Activated T-helper 1 cell treated with anti-CD3 and anti-CD28 coated beads, Interleukin-2, amount 50 U/mL, for 16 hours (primary cell): ENCODE measurements at regions not wholly inside any gene's neighbourhood (a gene's known extent, or its start where the extent isn't known, plus 50 kb on each side); places are given as distances from the start of the nearest gene placed in this dataset.
"Not testable (repeated sequence)": the region's sequence is repeated elsewhere in the genome, so short reads cannot be mapped to it uniquely, and the experiment has no call there.

Experiments used
- DNase-seq, 2 donors: peaks; one replicate each; pipeline ENCODE4 v3.0.0-alpha.2; 2020; ENCODE audit warnings: low read depth in 1 of 2, low spot score in 1 of 2

DNA sequence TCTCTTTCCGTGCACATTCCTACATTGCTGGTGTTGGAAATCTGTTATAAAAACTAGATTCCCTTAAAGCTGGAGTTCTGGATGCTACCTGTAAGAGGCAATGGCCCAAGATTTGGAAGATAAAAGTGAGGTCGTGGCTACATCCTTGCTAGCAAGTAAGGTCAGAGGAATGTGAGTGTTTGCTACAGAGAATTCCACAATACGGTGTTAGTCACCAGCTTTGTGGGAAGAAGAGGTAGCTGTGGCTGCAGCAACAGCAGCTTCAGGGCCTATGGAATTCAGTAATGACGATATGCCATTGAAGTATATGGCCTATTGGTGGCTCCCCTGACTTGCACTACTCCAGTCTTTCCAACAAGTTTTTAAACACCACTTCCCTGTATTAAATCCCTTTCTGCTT, 227.7 kb upstream of the TMEM260 start:
- DNase-seq: no peak

GRCh38 chr14:56352999-56353398, 226.6 kb upstream of the TMEM260 start:
- no peak for DNase-seq

DNA sequence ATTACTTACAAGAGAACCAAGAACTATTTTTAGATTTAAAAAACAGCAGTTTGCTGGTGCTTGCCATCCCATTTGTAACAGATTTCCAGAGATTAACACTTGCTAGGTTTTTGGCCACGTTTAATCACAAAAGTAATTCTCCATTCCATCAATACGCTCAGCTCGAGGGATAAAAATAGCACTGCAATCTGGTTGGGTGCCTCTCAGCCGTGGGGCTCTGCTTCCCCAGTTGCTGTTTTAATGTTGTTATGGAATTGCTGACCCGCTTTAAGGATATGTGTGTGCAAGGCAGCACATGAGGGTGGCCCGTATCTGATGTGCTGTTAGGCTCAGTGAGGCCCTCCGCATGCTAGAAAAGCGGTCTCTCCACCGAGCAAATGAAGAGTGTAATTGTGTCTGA, 222.2 kb upstream of the TMEM260 start:
- DNase-seq: no peak

GRCh38 chr14:56358275-56358674, 221.3 kb upstream of the TMEM260 start:
- DNase-seq: no peak

- DNase-seq: no peak
Measured at GRCh38 chr14:56358851-56359614, 220.6 kb upstream of the TMEM260 start.

- DNase-seq: not testable (repeated sequence)
Measured at GRCh38 chr14:56365663-56366062, 213.9 kb upstream of the TMEM260 start.

DNA sequence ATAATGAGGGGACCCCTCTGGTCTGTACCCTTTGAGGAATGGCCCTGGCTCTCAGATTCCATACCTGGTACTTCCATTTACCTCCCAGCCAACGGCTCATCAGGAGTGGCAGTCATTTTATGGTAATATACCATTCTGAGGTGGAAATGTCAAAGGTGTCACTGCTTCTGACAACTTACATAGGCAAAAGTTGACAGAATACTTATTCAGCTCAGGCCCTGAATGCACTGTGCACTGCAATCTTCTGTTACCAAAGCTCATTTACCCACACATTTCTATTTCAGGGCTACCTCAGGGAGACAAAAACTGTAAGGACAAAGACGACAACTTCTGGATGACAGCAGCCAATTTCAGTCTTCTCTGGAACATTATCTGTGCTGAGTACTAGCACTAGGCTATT, 212.2 kb upstream of the TMEM260 start:
- DNase-seq: no peak

- no peak for DNase-seq
Measured at GRCh38 chr14:56371737-56372136, 207.9 kb upstream of the TMEM260 start.

- DNase-seq: no peak
Measured at GRCh38 chr14:56374421-56374820, 205.2 kb upstream of the TMEM260 start.

GRCh38 chr14:56378046-56378445, 201.6 kb upstream of the TMEM260 start:
- DNase-seq: no peak

- DNase-seq: no peak
Measured at GRCh38 chr14:56378475-56378877, 201.1 kb upstream of the TMEM260 start.

- no peak for DNase-seq
Measured at GRCh38 chr14:56379956-56380355, 199.6 kb upstream of the TMEM260 start.

DNA sequence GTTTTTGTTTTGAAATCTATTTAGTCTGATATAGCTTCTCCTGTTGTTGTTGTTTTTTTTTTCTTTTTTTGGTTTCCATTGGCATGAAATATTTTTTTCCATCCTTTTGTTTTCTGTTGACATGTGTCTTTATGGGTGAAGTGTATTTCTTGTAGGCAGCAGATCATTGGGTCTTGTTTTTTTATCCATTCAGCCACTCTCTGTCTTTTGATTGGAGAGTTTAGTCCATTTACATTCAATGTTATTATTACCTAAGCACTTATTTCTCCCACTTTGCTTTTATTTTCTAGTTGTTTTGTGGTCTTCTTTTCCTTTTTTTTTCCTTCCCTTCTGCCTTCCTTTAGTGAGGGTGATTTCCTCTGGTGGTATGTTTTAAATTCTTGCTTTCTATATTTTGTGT, 193.6 kb upstream of the TMEM260 start:
- DNase-seq: no peak

GRCh38 chr14:56390859-56391258, 188.7 kb upstream of the TMEM260 start:
- DNase-seq: no peak

GRCh38 chr14:56394826-56395530, 184.6 kb upstream of the TMEM260 start:
- no peak for DNase-seq

- no peak for DNase-seq
Measured at GRCh38 chr14:56400109-56400825, 179.3 kb upstream of the TMEM260 start.

GRCh38 chr14:56412468-56413434, 166.8 kb upstream of the TMEM260 start:
- no peak for DNase-seq

DNA sequence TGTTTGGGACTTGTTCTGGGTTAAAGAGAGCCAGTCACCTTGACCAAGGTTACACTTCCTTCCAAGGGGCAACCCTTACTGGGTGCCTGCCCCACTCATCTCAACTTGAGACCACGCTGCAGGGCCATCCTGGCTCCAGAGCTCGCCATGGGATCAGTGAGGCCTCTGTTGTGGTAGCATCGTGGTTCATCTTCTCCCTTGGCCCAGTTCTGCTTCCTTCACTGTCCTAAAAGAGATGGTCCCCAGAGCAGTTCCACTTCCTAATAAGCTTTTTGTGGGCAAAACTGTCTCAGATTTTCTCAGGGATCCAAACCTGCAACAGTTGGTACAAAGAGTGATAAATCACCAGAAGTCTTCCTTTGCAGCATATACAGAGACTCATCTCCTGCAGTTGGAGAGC, 165.9 kb upstream of the TMEM260 start:
- no peak for DNase-seq

DNA sequence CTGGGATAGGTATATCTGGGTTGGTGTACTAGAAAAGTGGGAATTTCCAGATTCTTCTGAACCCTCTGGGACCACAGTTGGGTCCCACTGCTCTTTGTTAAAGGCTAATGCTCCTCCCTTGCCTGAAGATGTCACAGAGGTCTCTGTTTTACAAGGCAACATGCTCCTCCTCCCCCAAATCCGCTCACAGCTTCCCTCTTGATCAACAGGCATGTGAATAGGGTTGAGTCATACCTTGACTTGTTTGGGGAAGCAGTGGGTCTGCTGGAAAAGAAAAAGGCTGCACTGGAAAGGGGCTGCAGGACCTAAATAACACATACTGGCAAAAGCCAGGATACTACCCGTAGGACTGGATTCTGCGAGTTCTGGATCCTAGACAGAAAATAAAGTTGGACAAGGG, 165.4 kb upstream of the TMEM260 start:
- no peak for DNase-seq

DNA sequence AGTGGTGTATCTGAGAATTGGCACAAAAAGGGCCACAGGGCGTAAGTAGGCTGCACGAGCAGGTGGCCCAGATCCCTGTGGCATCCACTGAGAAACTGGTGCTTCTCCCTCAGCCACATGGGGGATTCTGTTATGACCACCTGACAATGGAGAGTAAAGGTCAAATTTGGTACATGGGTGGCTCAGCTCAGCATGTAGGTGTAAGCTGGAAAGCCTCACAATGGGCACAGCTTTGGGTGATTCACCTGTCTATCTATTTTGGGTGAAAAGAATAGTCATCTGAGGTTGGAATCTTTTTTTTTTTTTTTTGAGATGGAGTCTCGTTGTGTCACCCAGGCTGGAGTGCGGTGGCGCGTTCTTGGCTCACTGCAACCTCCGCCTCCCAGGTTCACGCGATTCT, 163.4 kb upstream of the TMEM260 start:
- no peak for DNase-seq

GRCh38 chr14:56417173-56417572, 162.4 kb upstream of the TMEM260 start:
- DNase-seq: no peak
